ENCODE measurements at regions not wholly inside any gene's neighbourhood (a gene's known extent, or its start where the extent isn't known, plus 50 kb on each side); places are given as distances from the start of the nearest gene placed in this dataset.
A peak's percentile ranks its signal among the peaks of the same experiment; 100 is the strongest.
"Not testable (repeated sequence)": the region's sequence is repeated elsewhere in the genome, so short reads cannot be mapped to it uniquely, and the experiment has no call there.

DNA sequence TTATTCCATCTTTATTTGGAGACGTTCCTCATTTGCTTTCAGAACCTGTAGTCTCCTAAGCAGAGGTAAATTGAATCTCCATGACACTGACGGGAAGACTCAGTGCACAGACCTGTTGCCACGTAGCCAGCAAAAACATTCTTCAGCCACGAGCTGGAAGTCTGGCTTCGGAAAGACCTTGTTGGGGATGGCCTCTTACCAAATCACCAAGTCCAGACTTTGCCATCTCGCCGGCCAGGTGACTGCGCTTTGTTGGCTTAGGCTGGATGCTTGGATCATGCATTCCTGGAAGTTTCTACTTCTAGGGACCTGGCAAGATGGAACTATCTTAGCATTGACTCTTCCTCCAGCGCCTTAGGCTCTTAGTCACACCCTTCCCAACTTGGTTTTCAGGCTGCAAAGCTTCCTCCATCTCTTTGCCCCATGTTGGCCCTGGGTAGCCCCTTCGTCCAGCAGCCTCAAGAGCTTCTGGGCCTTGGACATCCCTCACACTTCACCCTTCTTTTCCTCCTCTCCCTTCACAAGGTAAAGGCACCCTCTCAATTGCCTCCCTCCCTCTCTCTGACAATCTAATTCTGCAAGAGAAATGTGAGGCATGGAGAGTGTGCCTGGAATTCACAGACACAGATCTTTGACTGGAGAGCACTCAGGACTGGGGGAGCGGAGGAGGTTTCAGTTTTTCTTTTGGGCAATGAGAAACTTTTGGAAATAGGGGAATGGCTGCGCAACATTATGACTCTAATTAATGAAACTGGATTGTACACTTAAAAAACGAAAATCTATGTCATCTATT lies 451.9 kb upstream of the MKI67 start:
- no peak for DNase-seq (ENCODE audit: low spot score)

DNA sequence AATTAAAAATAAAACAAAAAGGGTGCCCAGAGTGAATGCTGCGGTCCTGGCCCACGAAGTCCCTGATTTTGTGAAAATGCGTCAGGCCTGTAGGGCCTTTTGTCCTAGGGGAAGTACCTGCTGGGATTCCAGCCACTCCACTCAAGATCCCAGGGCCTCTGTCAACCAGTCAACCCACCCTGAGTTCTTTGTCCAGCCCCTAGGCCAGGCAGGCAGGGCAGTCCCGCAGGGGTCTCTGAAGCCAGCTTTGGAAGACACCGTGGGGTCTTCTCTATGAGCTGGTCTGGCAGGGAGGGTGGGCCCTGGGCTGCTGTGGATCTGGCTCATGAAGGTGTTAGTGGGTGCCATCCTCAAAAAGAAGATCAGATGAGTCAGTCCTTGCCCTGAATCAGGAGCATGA lies 452.5 kb upstream of the MKI67 start:
- no peak for DNase-seq (ENCODE audit: low spot score)

DNA sequence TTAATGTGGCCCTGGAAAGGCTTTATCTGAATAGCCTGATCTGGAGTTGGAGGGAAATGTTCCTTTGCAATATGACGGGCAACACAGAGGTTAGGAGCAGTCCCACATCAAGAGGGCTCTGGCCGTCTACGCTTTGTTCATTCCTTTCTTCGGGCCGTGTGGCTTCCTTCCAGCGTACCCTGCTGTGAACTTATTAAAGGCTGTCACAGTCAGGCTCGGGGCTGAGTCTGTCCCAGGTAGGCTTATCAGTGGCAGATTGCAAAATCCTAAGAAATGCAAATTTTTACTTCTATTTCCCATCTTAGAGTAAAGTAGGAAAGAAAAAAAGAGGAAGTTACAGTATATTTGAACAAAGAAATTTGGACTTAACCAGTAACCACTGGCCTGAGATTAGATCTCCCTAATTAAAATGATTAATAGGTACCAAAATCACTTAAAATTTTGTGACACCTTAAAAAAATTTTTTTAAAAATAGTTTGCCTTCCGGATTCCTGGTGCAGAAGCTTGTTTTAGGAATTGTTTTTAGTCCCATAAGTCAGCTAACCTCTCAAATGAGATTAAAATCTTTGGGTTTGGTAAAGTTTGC lies 453.1 kb upstream of the MKI67 start:
- DNase-seq (ENCODE audit: low spot score): no peak

DNA sequence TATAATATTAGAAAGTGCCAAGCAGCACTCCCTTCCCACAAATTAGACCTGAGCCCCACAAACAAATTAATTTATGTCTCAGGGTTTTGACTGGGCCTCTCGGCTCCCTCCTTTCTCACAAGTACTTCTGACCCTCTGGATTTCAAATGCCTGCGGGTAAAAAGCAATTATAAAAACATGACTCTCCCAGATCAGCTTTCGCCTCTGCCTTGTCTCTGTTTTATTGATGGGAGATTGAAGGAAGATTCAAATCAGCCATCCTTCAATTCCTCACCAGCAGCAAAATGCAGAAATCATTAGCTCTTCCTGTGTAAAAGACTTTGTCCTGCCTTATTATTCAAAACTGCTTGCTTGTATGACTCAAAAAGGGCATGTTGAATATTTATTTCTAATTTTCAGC lies 453.7 kb upstream of the MKI67 start:
- DNase-seq (ENCODE audit: low spot score): no peak

DNA sequence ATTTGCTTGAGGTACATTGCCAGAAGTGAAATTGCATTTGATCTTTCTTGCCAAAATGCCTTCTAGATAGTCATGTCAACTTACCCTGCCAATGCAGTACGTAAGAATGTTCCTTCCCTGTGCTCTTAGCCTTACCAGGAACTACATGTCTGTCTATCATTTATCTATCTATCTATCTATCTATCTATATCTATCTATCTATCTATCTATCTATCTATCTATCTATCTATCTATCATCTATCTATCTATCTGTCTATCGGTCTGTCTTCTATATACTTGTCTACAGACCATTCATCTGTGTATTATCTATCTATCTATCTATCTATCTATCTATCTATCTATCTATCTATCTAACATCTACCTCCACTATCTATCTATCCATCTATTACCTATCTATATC lies 456.9 kb upstream of the MKI67 start:
- DNase-seq (ENCODE audit: low spot score): not testable (repeated sequence)

DNA sequence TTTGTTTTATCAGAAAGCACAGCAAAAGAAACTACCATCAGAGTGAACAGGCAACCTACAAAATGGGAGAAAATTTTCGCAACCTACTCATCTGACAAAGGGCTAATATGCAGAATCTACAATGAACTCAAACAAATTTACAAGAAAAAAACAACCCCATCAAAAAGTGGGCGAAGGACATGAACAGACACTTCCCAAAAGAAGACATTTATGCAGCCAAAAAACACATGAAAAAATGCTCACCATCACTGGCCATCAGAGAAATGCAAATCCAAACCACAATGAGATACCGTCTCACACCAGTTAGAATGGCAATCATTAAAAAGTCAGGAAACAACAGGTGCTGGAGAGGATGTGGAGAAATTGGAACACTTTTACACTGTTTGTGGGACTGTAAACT lies 460.4 kb upstream of the MKI67 start:
- not testable (repeated sequence) for DNase-seq (ENCODE audit: low spot score)

DNA sequence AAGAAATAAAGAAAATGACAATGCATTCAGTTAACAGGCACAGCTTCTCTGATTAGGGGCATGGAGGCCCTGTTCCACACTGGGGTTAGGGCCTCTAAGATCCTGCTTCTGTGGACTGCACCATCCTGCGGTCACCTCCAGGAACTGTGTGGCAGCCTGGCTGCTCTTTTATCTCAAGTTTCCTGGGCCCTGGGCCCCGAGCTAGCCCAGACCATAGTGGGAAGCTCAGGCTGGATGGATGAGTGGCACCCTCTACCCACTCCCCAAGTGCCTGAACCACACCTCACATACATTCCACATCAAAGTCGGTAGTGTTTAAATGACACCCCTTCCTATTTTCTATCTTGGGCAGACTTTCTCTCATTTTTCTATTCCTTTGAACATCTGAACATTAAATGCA lies 461.5 kb upstream of the MKI67 start:
- no peak for DNase-seq (ENCODE audit: low spot score)

DNA sequence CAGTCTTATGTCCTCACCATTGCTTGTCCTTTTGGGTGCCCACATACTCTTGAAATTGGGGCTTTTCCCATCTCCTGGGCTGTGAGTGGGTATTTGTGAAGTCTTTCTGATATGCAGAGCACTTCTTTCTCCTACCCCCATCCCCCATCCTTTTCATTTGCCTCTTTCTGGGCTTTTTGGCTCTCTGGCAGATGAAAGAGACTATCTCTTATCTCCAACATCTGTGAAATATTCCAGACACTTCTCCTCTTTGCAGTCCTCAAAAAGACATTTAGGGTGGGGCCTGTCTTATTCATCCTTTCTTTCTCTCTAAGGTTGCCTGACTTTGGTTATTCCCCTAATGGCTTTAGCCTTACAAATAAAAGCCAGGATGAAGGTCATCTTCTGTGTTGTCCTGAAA lies 462.2 kb upstream of the MKI67 start:
- no peak for DNase-seq (ENCODE audit: low spot score)

DNA sequence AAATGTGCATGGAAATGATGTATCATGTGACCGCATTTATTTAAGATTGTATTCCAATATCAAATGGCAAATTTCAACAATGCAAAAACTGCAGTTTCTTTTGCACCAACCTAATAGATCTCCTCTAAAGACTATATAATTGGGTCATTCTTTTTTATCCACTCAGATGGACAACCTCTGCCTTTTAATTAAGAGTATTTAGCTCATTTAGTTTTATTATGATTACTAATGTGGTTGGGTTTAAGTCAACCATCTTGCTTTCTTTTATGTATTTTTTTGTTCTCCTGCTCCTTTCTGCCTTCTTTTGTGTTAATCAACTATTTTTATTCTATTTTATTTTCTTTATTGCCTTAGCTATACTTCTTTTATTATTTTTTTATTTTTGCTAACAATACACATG lies 468.5 kb upstream of the MKI67 start:
- no peak for DNase-seq (ENCODE audit: low spot score)

DNA sequence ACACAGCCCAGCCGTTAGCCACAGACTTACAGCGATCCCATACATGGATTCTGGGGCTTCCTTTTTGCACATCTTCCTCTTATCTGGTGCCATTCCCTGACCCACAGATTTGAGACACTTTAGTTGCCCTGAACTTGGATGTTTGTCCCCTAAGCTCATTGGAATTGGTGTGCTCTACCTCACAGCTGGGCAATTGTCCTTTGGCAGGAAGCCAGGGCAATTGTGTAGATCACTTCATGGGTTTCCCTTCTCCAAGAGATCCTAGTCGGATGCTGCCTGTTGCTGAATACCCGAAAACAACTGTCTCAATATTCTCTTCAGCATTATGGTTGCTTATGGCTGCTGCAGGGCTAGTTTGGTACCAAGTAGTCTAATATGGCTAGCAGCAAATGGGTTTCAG lies 470.7 kb upstream of the MKI67 start:
- DNase-seq (ENCODE audit: low spot score): no peak

DNA sequence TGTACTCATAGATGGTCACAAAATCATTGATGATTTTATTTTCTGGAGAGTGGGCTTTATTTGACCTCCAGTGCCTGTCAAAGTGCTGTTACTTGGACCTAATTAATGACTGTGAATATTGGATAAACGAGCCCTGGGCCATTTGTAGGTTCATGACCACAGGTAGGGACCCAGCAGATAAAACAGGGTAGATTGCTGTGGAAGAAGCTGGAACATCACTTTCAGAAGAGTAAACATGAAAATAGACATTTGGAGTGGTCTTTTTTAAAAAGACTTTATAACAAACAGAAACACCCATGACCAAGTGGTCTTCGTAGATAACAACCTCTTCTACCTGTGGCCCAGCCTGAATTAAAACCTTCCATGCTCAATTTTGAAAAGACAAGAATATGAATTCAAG lies 472.8 kb upstream of the MKI67 start:
- no peak for DNase-seq (ENCODE audit: low spot score)

DNA sequence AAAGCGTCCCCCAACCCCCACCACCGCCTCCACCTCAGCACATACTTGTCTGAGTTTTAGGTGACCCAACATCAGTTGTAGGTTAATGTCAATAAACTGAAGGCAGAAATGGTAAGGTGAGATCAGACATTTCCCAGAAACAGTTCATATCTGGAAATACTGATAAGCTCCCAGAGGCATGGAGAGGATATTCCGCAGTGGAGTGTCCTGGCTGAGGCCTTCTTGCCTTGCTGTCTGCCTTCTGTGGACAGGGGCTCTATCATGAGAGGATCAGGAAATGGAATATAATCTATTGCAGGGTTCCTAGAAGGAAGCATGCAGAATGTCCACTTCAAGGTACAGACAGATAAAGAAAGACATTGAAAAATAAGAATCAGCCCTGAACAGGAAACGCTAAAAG lies 473.3 kb upstream of the MKI67 start:
- DNase-seq (ENCODE audit: low spot score): no peak

DNA sequence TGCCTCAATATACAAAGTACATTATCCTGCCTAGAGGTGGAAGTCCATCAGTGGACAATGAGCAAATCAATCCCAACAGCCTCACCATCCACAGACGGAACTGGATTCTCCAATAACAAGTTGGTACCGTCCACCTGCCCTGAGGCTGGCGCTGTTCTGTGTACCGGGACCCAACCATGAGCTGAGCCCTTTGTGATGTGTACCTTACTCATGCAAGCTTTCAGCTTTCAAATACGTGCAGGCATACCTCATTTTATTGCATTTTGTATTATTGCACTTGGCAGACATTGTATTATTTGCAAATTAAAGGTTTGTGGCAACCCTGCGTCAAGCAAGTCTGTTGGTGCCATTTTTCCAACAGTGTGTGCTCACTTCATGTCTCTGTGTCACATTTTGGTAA lies 476.0 kb upstream of the MKI67 start:
- DNase-seq (ENCODE audit: low spot score): no peak

DNA sequence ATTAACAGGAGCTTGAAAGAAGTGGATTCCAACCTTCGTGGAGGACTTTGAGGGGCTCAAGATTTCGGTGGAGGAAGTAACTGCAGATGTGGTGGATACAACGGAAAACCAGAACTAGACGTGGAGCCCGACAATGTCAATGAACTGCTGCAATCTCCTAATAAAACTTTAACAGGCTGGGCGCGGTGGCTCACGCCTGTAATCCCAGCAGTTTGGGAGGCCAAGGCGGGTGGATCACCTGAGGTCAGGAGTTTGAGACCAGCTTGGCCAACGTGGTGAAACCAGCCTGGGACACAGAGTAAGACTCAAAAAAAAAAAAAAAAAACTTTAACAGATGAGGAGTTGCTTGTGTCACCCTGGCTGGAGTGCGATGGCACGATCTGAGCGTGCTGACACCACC lies 477.8 kb upstream of the MKI67 start:
- no peak for DNase-seq (ENCODE audit: low spot score)

DNA sequence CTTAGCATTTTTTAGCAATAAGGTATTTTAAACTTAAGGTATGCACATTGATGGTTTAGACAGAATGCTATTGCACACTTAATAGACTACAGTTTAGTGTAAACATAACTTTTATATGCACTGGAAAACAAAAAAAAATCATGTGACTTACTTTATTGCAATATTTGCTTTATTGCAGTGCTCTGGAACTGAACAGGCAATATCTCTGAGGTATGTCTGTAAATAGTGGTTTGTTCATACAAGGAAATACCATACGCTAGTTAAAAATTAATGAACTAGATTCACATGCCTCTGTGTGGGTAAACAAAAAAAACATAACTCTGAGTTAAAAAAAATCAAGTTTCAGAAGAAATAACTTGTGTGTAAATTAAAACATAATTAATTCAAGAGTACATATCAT lies 479.0 kb upstream of the MKI67 start:
- peak; percentile 4 for DNase-seq (ENCODE audit: low spot score)

DNA sequence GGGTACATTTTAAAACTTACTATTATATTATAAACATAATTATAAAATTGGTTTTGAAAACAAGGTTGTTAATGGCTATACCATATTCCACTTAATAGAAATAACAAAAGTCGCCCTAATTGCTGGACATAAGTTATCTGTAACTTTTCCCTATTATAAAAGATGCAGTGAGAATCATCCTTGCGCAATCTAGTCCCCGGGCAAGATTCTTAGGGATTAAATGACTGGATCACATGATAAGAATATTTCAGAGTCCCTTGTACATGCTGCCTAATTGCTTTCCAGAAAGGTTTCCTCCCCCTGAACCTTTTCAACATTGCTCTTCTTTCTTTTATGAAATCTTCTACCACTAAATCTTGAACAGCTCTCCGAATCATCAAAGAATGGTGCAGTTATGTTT lies 479.8 kb upstream of the MKI67 start:
- no peak for DNase-seq (ENCODE audit: low spot score)

DNA sequence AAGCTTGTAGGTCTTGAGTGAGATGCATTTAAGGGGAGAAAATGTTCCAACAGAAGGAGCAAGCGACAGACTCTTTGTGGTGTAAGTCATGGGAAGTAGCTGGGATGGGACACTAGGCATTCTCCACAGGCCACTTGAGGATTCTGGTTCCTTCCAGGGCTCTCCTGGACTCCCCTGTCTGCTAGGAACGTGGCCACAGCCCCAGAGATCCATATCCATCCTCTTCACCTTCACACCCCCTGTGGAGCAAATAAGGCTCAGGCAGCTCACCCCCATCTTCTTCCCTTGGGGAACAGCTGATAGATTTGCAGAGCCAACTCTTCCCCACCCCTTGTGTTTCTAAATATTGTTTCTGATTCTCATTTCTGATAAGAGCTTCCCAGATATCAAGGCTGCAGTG lies 482.6 kb upstream of the MKI67 start:
- DNase-seq (ENCODE audit: low spot score): no peak

DNA sequence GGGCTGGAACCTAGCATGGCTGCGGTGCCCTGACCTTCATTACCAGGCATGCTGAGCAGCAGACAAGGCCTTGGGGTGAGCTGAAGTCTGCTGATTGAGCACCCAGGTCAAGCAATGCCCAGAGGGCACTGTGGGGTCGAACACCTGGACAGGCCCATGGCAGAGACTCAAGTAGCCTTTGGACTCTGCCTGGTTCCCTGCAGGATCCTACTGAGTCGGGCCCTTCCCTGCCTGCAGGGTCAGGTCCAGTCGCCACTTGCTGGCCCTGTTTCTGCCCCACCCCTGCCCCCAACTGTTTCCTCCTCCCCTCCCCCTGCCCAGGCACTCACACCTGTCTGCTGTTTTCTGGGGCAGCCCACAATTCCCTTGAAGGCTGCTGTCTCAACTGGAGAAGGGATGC lies 483.2 kb upstream of the MKI67 start:
- DNase-seq (ENCODE audit: low spot score): no peak

DNA sequence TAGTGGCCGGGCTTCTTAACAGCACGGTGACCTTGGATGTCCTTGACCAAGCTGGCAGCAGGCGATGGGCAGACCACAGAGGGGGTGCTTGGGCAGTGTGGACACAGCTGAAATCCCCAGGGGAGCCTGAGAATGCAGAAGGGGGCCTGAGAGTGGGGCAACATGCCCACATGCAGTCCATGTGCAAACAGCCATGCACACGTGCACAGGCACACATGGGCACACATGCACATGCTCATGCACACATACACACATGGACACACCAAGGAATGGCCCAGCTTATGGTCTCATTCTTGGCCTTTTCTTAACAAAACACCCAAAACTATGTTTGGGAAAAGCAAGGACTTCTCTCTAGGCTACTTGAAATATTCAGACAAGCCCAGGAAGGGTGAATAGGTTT lies 483.9 kb upstream of the MKI67 start:
- no peak for DNase-seq (ENCODE audit: low spot score)

DNA sequence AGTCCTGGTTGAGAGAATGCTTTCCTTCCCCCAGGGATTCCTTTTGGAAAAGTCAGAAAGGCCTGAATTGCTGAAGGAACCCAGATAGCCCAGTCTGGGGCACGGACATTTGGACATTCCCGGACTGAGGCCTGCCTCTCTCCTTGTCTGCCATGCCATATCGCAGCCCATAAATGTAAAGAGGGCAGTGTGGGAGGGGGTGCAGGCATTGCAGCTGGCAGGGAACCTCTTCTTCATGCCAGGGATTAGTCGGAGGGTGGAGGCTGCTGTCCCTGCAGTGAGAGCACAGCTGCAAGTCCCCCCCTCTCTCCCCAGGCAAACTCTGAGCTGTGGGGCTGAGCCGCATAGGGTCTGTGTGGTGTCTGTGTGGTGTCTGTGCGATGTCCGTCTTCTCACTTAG lies 486.0 kb upstream of the MKI67 start:
- DNase-seq (ENCODE audit: low spot score): no peak

DNA sequence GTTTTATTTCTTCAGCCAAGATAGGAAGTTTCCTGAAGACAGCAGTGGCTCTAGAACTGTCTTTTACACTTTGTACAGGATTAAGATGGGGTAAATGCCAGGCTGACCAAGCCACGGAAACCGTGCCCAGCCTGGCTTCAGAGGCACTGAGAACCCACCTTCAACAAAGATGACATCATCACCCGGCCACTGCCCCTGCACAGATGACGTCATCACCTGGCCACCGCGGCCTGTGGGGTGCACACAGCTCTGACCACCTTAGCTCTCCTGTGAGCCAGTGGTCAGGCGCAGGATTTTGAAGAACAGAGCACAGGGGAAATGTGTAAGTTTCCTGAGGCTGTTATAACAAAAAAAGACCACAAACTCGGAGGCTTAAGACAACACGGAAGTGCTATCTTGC lies 486.4 kb upstream of the MKI67 start:
- no peak for DNase-seq (ENCODE audit: low spot score)

DNA sequence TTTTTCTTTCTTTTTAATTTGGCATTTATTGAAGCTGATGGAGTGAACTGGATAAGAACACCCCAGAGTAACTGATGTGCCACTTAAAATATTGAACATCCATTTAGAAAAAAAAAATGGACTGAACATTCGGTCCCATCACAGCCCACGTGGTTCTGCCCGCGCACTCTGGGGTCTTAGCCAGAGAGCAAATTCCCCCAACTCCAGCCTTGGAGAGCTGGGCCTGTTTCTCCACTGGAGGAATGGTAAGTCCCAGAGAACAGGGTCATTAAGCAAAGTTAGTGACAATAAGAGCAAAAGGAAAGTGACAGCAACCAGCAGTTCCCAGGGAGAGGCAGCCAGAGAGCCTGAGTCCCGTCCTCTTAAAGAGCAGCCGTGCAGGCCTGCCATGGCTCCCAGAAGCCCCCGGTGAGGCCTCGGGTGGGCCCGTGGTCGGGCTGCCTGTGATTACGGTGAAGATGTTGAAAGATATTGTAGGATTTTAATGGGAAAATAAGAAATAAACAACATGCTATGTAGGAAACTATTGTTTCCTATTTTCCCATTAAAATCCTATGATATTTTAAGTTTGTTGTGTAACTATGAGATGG lies 487.9 kb upstream of the MKI67 start:
- no peak for DNase-seq (ENCODE audit: low spot score)

DNA sequence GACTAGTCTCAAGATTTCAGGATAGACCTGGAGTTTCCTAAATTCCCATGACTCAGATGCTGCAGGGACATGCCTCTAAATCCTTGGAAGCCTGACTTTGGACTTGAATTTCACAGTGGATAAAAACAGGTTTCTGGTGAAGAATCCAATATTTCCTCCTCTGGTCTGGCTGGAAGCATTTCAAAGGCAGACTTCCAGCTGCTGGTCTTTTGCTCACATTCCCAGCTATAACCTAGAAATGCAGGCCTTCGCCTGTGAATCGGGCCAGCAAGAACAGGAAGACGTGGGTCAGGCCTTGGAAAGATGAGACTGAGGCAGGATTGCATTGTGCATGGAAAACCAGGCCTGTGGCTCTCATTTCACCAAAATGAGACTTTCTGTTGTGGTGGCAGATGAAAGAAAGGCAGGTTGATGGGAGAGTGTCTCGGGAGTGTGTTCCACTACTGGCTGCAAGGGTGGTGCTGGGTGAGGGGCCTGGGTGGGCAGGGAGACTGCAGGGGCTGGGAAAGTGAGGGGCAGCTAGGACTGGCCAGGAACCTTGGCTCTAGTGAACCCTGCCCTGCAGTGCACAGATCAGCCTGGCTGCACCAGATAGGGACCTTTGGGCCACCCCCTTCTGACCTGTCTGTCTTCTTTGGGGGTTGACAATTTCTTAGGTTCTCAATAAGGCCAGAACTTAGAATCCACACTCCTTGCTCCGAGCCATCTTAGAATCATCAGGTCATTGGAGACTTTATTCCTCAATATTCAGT lies 488.8 kb upstream of the MKI67 start:
- DNase-seq (ENCODE audit: low spot score): no peak
